OCI-LY7 (cell line): ENCODE measurements at regions not wholly inside any gene's neighbourhood (a gene's known extent, or its start where the extent isn't known, plus 50 kb on each side); places are given as distances from the start of the nearest gene placed in this dataset.

ENCODE experiments used
- EZH2phosphoT487 ChIP-seq: fragments of 200-600 bp; sonication (generic); IDR thresholded peaks from 2 replicates; pipeline ENCODE4 v1.6.1; 2018; ENCODE audit warnings: low read depth, borderline replicate concordance, mild to moderate bottlenecking, mixed run types, antibody characterized with exemption, low read length, moderate library complexity, mixed read lengths
- TF ChIP-seq, protein P1 (sequence below): fragments of 200-600 bp; sonication (generic); conservative IDR thresholded peaks from 2 replicates; pipeline ENCODE4 v1.5.1; 2014; ENCODE audit warnings: mild to moderate bottlenecking, antibody characterized with exemption, low read length, moderate library complexity, mixed read lengths

DNA sequence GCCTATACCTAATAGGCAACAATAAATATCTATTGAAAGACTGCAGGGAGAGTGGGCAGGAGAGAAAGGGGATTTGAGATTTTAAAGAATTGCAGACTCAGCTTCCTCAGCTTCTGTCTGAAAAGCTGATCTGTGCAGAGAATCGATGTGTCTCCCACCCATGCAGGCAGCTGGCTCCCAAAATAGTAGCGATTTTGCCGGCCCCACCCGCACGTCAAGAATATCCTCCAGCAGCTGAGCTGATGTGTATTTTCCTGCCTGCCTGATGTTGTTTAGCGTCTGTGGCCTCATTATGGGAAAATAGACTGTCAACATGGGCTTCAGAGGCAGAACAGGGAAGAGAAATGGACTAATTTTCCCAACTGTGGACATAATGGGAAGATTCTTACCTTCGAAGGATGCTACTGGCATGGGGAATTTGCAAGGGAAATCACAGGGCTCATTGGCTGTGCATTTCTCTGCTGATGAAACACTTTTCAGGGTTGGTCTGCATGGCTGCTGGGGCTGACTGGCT lies 699.8 kb downstream of the PTPRU start:
- TF ChIP-seq, protein P1, sequence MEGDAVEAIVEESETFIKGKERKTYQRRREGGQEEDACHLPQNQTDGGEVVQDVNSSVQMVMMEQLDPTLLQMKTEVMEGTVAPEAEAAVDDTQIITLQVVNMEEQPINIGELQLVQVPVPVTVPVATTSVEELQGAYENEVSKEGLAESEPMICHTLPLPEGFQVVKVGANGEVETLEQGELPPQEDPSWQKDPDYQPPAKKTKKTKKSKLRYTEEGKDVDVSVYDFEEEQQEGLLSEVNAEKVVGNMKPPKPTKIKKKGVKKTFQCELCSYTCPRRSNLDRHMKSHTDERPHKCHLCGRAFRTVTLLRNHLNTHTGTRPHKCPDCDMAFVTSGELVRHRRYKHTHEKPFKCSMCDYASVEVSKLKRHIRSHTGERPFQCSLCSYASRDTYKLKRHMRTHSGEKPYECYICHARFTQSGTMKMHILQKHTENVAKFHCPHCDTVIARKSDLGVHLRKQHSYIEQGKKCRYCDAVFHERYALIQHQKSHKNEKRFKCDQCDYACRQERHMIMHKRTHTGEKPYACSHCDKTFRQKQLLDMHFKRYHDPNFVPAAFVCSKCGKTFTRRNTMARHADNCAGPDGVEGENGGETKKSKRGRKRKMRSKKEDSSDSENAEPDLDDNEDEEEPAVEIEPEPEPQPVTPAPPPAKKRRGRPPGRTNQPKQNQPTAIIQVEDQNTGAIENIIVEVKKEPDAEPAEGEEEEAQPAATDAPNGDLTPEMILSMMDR, result no peak
- no peak for TF ChIP-seq EZH2phosphoT487
